HG03025 (cell line): ENCODE measurements at regions not wholly inside any gene's neighbourhood (a gene's known extent, or its start where the extent isn't known, plus 50 kb on each side); places are given as distances from the start of the nearest gene placed in this dataset.
"Not testable (repeated sequence)": the region's sequence is repeated elsewhere in the genome, so short reads cannot be mapped to it uniquely, and the experiment has no call there.

ENCODE experiments used
- ATAC-seq: cut with Tn5 transposase; IDR thresholded peaks from one replicate; pipeline ENCODE4 v1.9.1; 2021; ENCODE audit warnings: mild to moderate bottlenecking, moderate library complexity; ENCODE audit not compliant: unreplicated experiment, low FRiP score

GRCh38 chr10:95137990-95138625, 55.9 kb upstream of the ACSM6 start:
- not testable (repeated sequence) for ATAC-seq

- ATAC-seq, result no peak
These were observed 59.5 kb upstream of the ACSM6 start for GRCh38 chr10:95134490-95134889.

- no peak for ATAC-seq
These were observed 60.0 kb upstream of the ACSM6 start for GRCh38 chr10:95133997-95134396.

- ATAC-seq, result peak; percentile 75
These were observed 60.9 kb upstream of the ACSM6 start for GRCh38 chr10:95133016-95133752.

GRCh38 chr10:95130429-95130828, 61.1 kb upstream of the CYP2C8 start:
- not testable (repeated sequence) for ATAC-seq

GRCh38 chr10:95125582-95125981, 56.3 kb upstream of the CYP2C8 start:
- no peak for ATAC-seq

- no peak for ATAC-seq
These were observed 53.4 kb upstream of the CYP2C8 start for GRCh38 chr10:95122736-95123135.

GRCh38 chr10:95121904-95122303, 52.6 kb upstream of the CYP2C8 start:
- ATAC-seq, result no peak
